Activated naive CD8-positive, alpha-beta T cell treated with anti-CD3 and anti-CD28 coated beads, Interleukin-2, amount 50 U/mL, for 16 hours (primary cell): ENCODE measurements at regions not wholly inside any gene's neighbourhood (a gene's known extent, or its start where the extent isn't known, plus 50 kb on each side); places are given as distances from the start of the nearest gene placed in this dataset.
"Not testable (repeated sequence)": the region's sequence is repeated elsewhere in the genome, so short reads cannot be mapped to it uniquely, and the experiment has no call there.

Experiments
- DNase-seq: peaks from one replicate; pipeline ENCODE4 v3.0.0-alpha.2; 2020; ENCODE audit warnings: low read depth, low spot score

GRCh38 chr21:28423521-28424190 is 569.0 kb downstream of the LTN1 start:
- DNase-seq: no peak

- no peak for DNase-seq
These were observed 570.8 kb downstream of the LTN1 start for GRCh38 chr21:28421716-28422524.

- DNase-seq: no peak
These were observed 572.9 kb downstream of the LTN1 start for GRCh38 chr21:28419811-28420210.

- DNase-seq: no peak
These were observed 573.8 kb downstream of the LTN1 start for GRCh38 chr21:28418726-28419514.

- DNase-seq: no peak
These were observed 582.4 kb downstream of the LTN1 start for GRCh38 chr21:28410256-28410655.

GRCh38 chr21:28402616-28402989 is 590.1 kb downstream of the LTN1 start:
- no peak for DNase-seq

- no peak for DNase-seq
These were observed 595.6 kb downstream of the LTN1 start for GRCh38 chr21:28397040-28397439.

- DNase-seq: no peak
These were observed 596.3 kb downstream of the LTN1 start for GRCh38 chr21:28396421-28396820.

- DNase-seq: no peak
These were observed 599.4 kb downstream of the LTN1 start for GRCh38 chr21:28393279-28393678.

GRCh38 chr21:28391938-28392849 is 600.5 kb downstream of the LTN1 start:
- DNase-seq: no peak

GRCh38 chr21:28387220-28387619 is 605.5 kb downstream of the LTN1 start:
- DNase-seq: no peak

GRCh38 chr21:28385845-28386244 is 606.8 kb downstream of the LTN1 start:
- no peak for DNase-seq

GRCh38 chr21:28381000-28381745 is 611.5 kb downstream of the LTN1 start:
- DNase-seq: not testable (repeated sequence)

GRCh38 chr21:28380241-28380640 is 612.4 kb downstream of the LTN1 start:
- DNase-seq: no peak

GRCh38 chr21:28378026-28378425 is 614.7 kb downstream of the LTN1 start:
- no peak for DNase-seq

- DNase-seq: no peak
These were observed 616.8 kb downstream of the LTN1 start for GRCh38 chr21:28375708-28376385.

GRCh38 chr21:28374881-28375280 is 617.8 kb downstream of the LTN1 start:
- DNase-seq: no peak

- DNase-seq: no peak
These were observed 621.0 kb downstream of the LTN1 start for GRCh38 chr21:28371713-28372112.

GRCh38 chr21:28359300-28359699 is 633.4 kb downstream of the LTN1 start:
- DNase-seq: no peak

- DNase-seq: no peak
These were observed 634.0 kb downstream of the LTN1 start for GRCh38 chr21:28358702-28359101.
